Chondrocyte (in vitro differentiated cells): ENCODE measurements at regions not wholly inside any gene's neighbourhood (a gene's known extent, or its start where the extent isn't known, plus 50 kb on each side); places are given as distances from the start of the nearest gene placed in this dataset.

Source experiments
- DNase-seq: peaks from one replicate; pipeline ENCODE4 v3.0.0; 2021; ENCODE audit warnings: mixed read lengths, low spot score
- H3K27ac Mint-ChIP-seq: one replicate; pipeline ENCODE4 v1.8.0; 2021; ENCODE audit warnings: mild to moderate bottlenecking, moderate library complexity, mixed read lengths; ENCODE audit not compliant: unreplicated experiment
- H3K27me3 Mint-ChIP-seq: 2 replicates; pipeline ENCODE4 v1.8.0; 2021; ENCODE audit warnings: low read depth, mixed read lengths
- H3K36me3 Mint-ChIP-seq: 2 replicates; pipeline ENCODE4 v1.8.0; 2021; ENCODE audit warnings: low read depth, mixed read lengths
- H3K4me1 Mint-ChIP-seq: 2 replicates; pipeline ENCODE4 v1.8.0; 2021; ENCODE audit warnings: low read depth, mild to moderate bottlenecking, mixed read lengths
- H3K4me3 Mint-ChIP-seq: one replicate; pipeline ENCODE4 v1.8.0; 2021; ENCODE audit warnings: mild to moderate bottlenecking, moderate library complexity, mixed read lengths; ENCODE audit not compliant: unreplicated experiment
- H3K9me3 Mint-ChIP-seq: 2 replicates; pipeline ENCODE4 v1.8.0; 2021; ENCODE audit warnings: low read depth, mixed read lengths
- TF ChIP-seq, protein P1 (sequence below): fragments of 200-600 bp; sonication (generic); IDR thresholded peaks from 2 replicates; pipeline ENCODE4 v1.5.0; 2021; ENCODE audit warnings: antibody characterized with exemption, mild to moderate bottlenecking, moderate library complexity

- DNase-seq, result no peak
- no peaks in the 10 kb centered on the region for H3K27me3 Mint-ChIP-seq
- no peaks in the 10 kb centered on the region for H3K9me3 Mint-ChIP-seq
- H3K4me3 Mint-ChIP-seq, result no peak overlapping the region
- peaks cover 50% of the 10 kb centered on the region for H3K4me1 Mint-ChIP-seq
- no peaks in the 10 kb centered on the region for H3K36me3 Mint-ChIP-seq
- H3K27ac Mint-ChIP-seq, result peak overlapping the region; percentile 50
- TF ChIP-seq, protein P1, sequence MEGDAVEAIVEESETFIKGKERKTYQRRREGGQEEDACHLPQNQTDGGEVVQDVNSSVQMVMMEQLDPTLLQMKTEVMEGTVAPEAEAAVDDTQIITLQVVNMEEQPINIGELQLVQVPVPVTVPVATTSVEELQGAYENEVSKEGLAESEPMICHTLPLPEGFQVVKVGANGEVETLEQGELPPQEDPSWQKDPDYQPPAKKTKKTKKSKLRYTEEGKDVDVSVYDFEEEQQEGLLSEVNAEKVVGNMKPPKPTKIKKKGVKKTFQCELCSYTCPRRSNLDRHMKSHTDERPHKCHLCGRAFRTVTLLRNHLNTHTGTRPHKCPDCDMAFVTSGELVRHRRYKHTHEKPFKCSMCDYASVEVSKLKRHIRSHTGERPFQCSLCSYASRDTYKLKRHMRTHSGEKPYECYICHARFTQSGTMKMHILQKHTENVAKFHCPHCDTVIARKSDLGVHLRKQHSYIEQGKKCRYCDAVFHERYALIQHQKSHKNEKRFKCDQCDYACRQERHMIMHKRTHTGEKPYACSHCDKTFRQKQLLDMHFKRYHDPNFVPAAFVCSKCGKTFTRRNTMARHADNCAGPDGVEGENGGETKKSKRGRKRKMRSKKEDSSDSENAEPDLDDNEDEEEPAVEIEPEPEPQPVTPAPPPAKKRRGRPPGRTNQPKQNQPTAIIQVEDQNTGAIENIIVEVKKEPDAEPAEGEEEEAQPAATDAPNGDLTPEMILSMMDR, result no peak
These were observed 71.1 kb upstream of the KLF12 start for GRCh38 chr13:74205313-74205690.

- no peak overlapping the region for H3K27ac Mint-ChIP-seq
- H3K4me3 Mint-ChIP-seq, result no peak overlapping the region
- TF ChIP-seq, protein P1, result no peak
- DNase-seq, result no peak
- no peaks in the 10 kb centered on the region for H3K9me3 Mint-ChIP-seq
- peaks cover 53% of the 10 kb centered on the region for H3K4me1 Mint-ChIP-seq
- H3K36me3 Mint-ChIP-seq, result no peaks in the 10 kb centered on the region
- H3K27me3 Mint-ChIP-seq, result no peaks in the 10 kb centered on the region
These were observed 70.6 kb upstream of the KLF12 start for GRCh38 chr13:74204602-74205312.

- Mint-ChIP-seq H3K27me3 (no peaks in the 10 kb centered on the region), H3K36me3 (no peaks in the 10 kb centered on the region), H3K27ac (no peak overlapping the region), H3K4me1 (peaks cover 53% of the 10 kb centered on the region), H3K9me3 (no peaks in the 10 kb centered on the region), H3K4me3 (no peak overlapping the region)
- TF ChIP-seq, protein P1, result no peak
- DNase-seq, result no peak
These were observed 69.4 kb upstream of the KLF12 start for GRCh38 chr13:74203576-74203975.

GRCh38 chr13:74202129-74202813 lies 68.1 kb upstream of the KLF12 start:
- TF ChIP-seq, protein P1, result no peak
- no peak overlapping the region for H3K27ac Mint-ChIP-seq
- DNase-seq, result no peak
- no peaks in the 10 kb centered on the region for H3K36me3 Mint-ChIP-seq
- H3K9me3 Mint-ChIP-seq, result no peaks in the 10 kb centered on the region
- H3K4me3 Mint-ChIP-seq, result no peak overlapping the region
- H3K4me1 Mint-ChIP-seq, result peaks cover 52% of the 10 kb centered on the region
- no peaks in the 10 kb centered on the region for H3K27me3 Mint-ChIP-seq

DNA sequence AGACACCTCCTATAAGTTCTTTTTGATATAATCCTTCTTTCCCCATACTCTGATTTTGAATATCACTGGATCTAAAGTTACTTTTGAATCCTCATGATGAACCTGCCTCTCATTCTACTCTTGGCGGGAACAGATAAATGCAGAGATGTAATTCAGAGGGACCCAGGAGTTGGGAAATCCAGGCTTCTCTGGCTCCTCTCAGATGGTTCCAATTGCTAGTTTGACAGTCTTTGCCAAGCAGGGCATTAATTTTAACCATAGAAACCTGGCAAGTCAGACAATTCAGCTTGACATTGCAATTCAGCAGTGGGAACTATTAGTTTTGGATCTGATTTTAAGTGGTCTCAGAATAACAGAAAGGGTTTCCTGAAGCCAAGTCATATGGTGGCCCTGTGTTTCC lies 67.3 kb upstream of the KLF12 start:
- Mint-ChIP-seq H3K4me3 (no peak overlapping the region), H3K9me3 (no peaks in the 10 kb centered on the region), H3K27me3 (no peaks in the 10 kb centered on the region), H3K36me3 (no peaks in the 10 kb centered on the region), H3K4me1 (peaks cover 45% of the 10 kb centered on the region), H3K27ac (no peak overlapping the region)
- DNase-seq, result no peak
- TF ChIP-seq, protein P1, result no peak
